ENCODE measurements at regions not wholly inside any gene's neighbourhood (a gene's known extent, or its start where the extent isn't known, plus 50 kb on each side); places are given as distances from the start of the nearest gene placed in this dataset.

DNA sequence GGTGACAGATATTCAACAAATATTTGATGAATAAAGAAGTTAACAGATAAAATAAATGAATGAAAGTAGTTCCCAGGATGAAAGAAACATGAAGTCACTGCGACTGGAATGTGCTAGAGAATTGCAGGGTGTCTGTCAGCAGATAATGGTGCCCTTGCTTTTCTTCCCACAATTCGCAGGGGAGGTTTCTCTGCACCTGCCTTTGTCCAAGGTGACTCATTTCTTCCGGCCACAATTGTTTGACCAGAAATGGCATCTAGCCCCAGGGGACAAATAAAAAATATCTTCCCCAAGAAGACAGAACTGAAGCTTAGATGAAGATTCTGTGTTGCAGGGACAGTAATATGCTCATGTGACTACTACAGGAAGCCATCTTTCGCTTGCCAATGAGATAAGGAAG is 316.1 kb upstream of the TBX3 start:
- no peak for TF ChIP-seq ARHGAP35 (IDR thresholded peaks at IDR 0.05; ENCODE audit: partially characterized antibody)
- TF ChIP-seq, protein P1, sequence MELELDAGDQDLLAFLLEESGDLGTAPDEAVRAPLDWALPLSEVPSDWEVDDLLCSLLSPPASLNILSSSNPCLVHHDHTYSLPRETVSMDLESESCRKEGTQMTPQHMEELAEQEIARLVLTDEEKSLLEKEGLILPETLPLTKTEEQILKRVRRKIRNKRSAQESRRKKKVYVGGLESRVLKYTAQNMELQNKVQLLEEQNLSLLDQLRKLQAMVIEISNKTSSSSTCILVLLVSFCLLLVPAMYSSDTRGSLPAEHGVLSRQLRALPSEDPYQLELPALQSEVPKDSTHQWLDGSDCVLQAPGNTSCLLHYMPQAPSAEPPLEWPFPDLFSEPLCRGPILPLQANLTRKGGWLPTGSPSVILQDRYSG (tag; conservative IDR thresholded peaks at IDR 0.05; ENCODE audit: low read depth), result no peak
- TF ChIP-seq SIX5 (IDR thresholded peaks at IDR 0.05; ENCODE audit: borderline replicate concordance in 1 of 2, insufficient read depth in 1 of 2, low read depth in 1 of 2, low read length in 2 of 2), result no peak
- no peak for TF ChIP-seq PHF20 (IDR thresholded peaks at IDR 0.05; ENCODE audit: partially characterized antibody)
- no peak for TF ChIP-seq POLR2A (conservative IDR thresholded peaks at IDR 0.05)
- TF ChIP-seq POLR2AphosphoS5 (IDR thresholded peaks at IDR 0.05; ENCODE audit: control insufficient read depth, insufficient read depth, low read depth, low read length), result no peak
- TF ChIP-seq, protein P2, sequence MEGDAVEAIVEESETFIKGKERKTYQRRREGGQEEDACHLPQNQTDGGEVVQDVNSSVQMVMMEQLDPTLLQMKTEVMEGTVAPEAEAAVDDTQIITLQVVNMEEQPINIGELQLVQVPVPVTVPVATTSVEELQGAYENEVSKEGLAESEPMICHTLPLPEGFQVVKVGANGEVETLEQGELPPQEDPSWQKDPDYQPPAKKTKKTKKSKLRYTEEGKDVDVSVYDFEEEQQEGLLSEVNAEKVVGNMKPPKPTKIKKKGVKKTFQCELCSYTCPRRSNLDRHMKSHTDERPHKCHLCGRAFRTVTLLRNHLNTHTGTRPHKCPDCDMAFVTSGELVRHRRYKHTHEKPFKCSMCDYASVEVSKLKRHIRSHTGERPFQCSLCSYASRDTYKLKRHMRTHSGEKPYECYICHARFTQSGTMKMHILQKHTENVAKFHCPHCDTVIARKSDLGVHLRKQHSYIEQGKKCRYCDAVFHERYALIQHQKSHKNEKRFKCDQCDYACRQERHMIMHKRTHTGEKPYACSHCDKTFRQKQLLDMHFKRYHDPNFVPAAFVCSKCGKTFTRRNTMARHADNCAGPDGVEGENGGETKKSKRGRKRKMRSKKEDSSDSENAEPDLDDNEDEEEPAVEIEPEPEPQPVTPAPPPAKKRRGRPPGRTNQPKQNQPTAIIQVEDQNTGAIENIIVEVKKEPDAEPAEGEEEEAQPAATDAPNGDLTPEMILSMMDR (IDR thresholded peaks at IDR 0.05 in 2 of 3, conservative IDR thresholded peaks at IDR 0.05 in 1 of 3; ENCODE audit: insufficient read depth in 2 of 3, low read depth in 1 of 3, low read length in 3 of 3), result no peak
- TF ChIP-seq, protein P3, sequence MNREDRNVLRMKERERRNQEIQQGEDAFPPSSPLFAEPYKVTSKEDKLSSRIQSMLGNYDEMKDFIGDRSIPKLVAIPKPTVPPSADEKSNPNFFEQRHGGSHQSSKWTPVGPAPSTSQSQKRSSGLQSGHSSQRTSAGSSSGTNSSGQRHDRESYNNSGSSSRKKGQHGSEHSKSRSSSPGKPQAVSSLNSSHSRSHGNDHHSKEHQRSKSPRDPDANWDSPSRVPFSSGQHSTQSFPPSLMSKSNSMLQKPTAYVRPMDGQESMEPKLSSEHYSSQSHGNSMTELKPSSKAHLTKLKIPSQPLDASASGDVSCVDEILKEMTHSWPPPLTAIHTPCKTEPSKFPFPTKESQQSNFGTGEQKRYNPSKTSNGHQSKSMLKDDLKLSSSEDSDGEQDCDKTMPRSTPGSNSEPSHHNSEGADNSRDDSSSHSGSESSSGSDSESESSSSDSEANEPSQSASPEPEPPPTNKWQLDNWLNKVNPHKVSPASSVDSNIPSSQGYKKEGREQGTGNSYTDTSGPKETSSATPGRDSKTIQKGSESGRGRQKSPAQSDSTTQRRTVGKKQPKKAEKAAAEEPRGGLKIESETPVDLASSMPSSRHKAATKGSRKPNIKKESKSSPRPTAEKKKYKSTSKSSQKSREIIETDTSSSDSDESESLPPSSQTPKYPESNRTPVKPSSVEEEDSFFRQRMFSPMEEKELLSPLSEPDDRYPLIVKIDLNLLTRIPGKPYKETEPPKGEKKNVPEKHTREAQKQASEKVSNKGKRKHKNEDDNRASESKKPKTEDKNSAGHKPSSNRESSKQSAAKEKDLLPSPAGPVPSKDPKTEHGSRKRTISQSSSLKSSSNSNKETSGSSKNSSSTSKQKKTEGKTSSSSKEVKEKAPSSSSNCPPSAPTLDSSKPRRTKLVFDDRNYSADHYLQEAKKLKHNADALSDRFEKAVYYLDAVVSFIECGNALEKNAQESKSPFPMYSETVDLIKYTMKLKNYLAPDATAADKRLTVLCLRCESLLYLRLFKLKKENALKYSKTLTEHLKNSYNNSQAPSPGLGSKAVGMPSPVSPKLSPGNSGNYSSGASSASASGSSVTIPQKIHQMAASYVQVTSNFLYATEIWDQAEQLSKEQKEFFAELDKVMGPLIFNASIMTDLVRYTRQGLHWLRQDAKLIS (CRISPR knock-in tag; IDR thresholded peaks at IDR 0.05), result no peak
- no peak for TF ChIP-seq MYNN (IDR thresholded peaks at IDR 0.05)
- no peak for TF ChIP-seq MYNN (CRISPR knock-in tag; IDR thresholded peaks at IDR 0.05)
- no peak for TF ChIP-seq ELF2 (CRISPR knock-in tag; IDR thresholded peaks at IDR 0.05)
- no peak for TF ChIP-seq NCOA2 (IDR thresholded peaks at IDR 0.05; ENCODE audit: partially characterized antibody in 2 of 2)
- TF ChIP-seq ZBTB8A (IDR thresholded peaks at IDR 0.05; ENCODE audit: partially characterized antibody), result no peak
- no peak for TF ChIP-seq RFX1 (IDR thresholded peaks at IDR 0.05)
- TF ChIP-seq ZBTB17 (CRISPR knock-in tag; IDR thresholded peaks at IDR 0.05), result no peak

All from K562 (cell line).